ENCODE measurements at regions not wholly inside any gene's neighbourhood (a gene's known extent, or its start where the extent isn't known, plus 50 kb on each side); places are given as distances from the start of the nearest gene placed in this dataset.
"Not testable (repeated sequence)": the region's sequence is repeated elsewhere in the genome, so short reads cannot be mapped to it uniquely, and the experiment has no call there.

DNA sequence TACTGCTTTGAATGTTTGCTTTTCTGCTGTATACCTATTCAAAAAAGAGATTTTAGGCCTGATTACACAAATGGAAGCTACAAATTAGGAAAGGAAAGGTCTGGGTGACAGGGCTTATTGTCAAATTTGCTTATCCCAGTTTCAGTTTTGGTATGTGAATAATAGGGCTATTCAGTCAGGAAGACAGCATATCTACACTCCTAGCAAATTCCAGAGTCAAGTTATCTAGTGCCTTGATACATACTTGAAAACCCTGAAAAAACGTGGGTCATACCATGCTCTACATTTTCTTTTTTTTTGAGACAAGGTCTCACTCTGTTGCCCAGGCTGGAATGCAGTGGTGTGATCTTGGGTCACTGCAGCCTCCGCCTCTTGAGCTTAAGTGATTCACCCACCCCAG is 59.2 kb upstream of the CCDC180 start:
- not testable (repeated sequence) for DNase-seq (ENCODE audit: low read depth in 2 of 3, low spot score in 1 of 3)

DNA sequence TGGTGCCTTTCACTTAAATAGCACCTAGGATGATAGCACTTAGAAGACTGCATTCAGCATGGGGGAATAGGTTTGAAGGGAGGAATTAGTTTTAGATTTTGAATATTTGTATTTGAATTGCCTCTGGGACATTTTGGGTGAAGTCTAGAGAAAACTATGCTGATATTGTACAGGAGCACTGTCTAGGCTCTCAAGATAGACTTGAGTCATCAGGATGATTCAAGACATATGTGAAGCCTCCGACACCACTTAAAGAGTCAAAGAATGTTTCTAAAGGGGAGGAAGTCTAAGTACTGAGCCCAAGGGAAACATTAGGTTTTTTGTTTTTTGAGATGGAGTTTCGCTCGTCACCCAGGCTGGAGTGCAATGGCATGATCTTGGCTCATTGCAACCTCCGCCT is 63.9 kb upstream of the CCDC180 start:
- no peak for DNase-seq (ENCODE audit: low read depth in 2 of 3, low spot score in 1 of 3)

DNA sequence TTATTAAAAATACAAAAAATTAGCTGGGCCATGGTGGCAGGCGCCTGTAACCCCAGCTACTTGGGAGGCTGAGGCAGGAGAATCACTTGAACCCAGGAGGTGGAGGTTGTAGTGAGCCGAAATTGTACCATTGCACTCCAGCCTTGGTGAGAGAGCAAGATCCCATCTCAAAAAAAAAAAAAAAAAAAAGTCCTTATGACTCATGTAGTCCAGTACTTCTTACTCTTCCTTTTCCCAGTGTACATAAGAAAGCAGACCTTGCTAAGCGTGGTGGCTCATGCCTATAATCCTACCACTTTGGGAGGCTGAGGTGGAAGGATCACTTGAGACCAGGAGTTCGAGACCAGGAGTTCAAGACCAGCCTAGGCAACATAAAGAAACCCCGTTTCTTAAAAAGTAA is 66.0 kb upstream of the CCDC180 start:
- not testable (repeated sequence) for DNase-seq (ENCODE audit: low read depth in 2 of 3, low spot score in 1 of 3)

DNA sequence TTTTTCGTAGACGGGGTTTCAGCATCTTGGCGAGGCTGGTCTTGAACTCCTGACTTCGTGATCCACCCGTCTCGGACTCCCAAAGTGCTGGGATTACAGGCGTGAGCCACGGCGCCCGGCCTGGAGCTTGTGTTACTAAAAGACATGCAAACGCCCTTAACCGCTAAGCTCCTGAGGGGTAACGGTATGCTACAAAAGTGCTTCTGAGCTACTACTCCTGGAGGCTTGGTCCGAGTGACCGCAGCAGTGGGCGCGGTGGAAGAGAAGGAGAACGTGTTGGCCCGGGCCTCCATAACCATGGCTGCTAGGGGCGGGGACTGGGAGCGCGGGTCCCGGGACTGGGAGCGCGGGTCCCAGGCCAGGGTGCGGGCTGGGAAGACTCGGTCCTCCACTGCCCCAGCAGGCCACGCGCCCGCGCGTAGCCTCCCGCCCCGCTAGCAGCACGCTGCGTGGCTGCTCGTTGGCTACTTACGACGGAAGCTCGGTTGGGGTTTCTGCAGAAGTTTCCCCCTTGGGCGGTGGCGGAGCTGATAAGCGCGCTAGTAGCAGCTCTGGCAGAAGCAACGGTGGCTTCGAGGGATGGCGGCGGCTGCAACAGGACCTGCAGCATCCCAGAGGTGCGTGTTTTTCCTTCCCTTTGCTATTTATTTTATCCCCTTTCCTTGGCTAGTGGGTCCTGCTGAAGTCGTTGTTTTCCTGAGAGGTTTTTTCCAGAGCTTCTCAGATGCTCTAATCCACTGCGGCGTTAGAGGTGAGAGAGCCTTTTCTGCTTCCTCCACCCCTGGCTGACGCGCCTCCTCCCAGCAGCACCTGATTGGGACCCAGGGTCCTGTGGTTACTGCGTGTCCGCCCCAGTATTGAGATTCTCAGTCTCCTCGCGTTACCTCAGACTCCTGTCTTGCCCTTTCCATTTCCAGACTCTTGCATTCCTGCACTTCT is 69.2 kb upstream of the CCDC180 start:
- peak; percentile 55 to 70 (median 59) for DNase-seq (ENCODE audit: low read depth in 2 of 3, low spot score in 1 of 3)

DNA sequence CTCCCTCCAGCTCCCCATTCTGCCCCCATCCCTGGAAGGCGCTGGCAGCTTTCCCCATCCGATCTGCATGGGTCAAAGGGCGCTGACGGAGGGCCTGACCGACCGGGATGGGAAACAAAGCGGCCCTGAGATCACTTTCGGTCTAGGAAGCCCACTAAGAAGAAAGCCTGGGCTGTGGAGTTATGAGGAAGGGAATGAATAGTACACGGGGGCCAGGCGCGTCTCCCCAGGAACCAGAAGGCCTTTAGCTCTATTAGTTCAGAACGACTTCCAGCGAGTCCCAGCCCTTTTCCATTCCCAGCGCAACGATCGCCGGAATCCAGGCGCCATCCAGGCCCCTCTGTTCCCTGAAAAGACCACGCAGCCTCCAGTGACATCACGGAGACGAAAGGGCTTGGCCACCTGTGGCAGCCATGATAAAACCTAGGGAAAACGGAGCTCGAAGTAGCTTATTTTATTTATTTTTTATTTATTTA is 70.1 kb upstream of the CCDC180 start:
- no peak for DNase-seq (ENCODE audit: low read depth in 2 of 3, low spot score in 1 of 3)

DNA sequence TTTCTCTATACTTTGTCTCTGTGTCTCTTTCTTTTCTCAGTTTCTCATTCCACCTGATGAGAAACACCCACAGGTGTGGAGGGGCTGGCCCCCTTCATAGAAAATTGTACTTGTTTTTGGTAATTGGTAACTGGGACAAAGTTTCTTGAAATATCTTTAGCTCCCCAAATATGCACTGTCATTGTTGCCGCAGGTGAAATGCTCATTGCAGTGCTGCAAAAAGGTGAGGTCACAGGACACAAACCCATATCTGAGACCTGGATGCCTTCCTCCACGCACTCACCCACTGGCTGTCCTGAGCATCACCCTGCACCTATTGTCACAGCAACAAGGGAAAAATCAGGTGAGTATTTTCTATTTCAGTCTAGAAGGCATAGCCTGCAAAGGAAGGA is 74.5 kb upstream of the CCDC180 start:
- not testable (repeated sequence) for DNase-seq (ENCODE audit: low read depth in 2 of 3, low spot score in 1 of 3)

DNA sequence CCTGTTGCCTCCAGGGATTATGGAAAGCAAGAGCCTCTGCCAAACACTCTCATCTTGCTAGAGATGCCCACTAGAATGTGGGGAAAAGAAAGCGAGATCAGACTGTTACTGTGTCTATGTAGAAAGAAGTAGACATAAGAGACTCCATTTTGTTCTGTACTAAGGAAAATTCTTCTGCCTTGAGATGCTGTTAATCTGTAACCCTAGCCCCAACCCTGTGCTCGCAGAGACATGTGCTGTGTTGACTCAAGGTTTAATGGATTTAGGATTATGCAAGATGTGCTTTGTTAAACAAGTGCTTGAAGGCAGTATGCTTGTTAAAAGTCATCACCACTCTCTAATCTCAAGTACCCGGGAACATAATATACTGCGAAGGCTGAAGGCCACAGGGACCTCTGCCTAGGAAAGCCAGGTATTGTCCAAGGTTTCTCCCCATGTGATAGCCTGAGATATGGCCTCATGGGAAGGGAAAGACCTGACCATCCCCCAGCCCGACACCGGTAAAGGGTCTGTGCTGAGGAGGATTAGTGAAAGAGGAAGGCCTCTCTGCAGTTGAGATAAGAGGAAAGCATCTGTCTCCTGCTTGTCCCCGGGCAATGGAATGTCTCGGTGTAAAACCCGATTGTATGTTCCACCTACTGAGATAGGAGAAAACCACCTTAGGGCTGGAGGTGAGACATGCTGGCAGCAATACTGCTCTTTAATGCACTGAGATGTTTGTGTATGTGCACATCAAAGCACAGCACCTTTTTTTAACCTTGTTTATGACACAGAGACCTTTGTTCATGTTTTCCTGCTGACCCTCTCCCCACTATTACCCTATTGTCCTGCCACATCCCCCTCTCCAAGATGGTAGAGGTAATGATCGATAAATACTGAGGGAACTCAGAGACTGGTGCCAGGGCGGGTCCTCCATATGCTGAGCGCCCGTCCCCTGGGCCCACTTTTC is 75.1 kb upstream of the CCDC180 start:
- DNase-seq (ENCODE audit: low read depth in 2 of 3, low spot score in 1 of 3) = not testable (repeated sequence)

DNA sequence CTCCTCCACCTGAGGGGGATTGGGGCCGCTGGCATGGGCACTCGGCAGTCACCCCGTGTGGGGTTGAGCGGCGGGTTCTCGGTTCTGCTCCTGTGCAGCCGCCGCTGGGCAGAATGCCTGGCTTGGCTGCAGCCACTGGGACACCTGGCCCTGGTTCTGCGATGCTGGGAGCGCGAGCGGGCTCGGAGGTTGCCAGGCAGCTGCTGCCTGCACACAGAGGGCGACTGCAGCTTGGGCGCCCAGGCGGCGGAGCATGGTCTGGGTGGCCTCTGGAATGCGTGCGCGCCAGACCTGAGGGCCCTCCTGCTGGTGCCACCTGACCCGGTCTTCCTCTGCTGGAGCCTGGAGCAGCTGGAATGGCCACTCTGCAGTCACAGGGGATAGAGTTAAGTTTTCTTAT is 85.1 kb upstream of the CCDC180 start:
- DNase-seq (ENCODE audit: low read depth in 2 of 3, low spot score in 1 of 3) = not testable (repeated sequence)

DNA sequence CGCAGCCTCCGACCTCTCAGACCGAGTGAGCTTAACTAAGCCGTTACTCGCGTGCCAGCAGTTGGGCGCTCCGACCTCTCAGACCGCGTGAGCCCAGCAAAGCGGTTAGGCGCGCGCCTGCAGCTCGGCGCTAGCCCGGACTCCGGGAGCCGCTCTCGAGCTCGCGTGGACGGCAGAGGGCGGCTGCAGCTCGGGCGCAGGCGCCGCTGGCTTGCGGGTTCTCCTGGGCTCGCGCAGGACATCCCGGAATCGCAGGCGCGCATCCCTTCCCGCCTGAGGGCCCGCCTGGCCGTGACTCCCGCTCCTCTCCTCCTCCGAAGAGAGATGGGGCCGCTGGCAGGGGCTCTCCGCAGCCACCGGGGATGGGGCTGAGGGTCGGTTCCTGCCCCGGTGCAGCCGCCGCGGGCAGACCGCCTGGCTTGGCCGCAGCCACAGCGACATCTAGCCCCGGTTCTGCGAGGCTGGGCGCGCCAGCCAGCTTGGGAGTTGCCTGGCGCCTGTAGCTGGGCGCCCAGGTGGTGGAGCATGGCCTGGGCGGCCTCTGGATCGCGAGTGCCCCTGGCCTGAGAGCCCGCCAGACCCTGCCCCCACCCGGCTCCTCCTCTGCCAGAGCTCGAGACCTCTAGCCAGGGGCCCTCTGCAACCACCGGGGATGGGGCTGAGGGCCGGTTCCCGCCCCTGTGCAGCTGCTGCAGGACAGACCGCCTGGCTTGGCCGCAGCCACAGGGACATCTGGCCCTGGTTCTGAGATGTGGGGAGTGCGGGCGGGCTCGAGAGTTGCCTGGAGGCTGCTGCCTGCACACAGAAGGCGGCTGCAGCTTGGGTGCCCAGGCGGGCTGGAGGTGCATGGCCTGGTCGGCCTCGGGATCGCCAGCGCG is 85.7 kb upstream of the CCDC180 start:
- peak; percentile 21 to 50 (median 35) for DNase-seq (ENCODE audit: low read depth in 2 of 3, low spot score in 1 of 3)

DNA sequence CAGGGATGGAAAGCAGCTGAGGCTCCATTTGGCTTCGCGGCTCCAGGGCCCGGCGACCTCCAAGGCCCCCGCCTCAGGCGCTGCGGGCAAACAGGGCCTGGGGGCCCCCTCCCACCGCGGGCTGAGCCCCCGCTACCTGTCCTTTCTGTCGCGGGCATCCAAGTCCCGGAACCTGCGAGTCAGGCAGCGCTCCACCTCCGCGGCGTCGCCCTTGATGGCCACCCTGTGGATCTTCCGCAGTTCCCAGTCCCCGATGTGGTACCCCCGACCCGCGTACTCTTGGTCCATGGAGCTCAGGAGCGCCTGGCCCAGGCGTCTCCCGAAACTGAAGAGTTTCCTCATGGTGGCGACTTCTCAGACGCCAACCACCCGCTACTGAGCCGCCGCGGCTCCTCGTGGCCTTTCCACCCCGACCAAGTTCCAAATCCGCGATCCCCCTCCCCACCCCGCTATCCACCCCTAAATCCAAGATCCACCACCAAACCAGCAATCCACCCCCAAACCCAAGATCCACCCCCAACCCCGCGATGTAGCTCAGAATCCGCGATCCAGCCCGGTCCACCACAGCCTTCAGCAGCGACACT is 86.5 kb upstream of the CCDC180 start:
- DNase-seq (ENCODE audit: low read depth in 2 of 3, low spot score in 1 of 3) = no peak

DNA sequence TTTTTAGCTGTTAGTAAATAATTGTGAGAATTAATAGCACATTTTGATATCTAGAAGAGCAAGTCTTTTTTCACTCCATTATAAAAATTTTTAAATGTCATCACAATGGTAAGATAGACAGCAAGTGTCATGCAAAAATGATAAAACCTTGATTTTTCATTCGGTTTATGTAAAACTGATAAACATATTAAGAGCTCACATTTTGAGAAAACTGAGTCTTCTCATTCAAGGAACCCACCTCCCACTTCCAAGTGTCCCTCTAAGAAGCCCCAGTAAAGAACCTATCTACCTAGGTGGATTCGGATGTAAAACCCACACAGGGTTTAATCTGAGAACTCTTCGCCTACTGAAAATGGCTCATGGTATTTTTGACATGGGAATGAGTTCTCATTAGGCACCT is 87.1 kb upstream of the CCDC180 start:
- not testable (repeated sequence) for DNase-seq (ENCODE audit: low read depth in 2 of 3, low spot score in 1 of 3)

DNA sequence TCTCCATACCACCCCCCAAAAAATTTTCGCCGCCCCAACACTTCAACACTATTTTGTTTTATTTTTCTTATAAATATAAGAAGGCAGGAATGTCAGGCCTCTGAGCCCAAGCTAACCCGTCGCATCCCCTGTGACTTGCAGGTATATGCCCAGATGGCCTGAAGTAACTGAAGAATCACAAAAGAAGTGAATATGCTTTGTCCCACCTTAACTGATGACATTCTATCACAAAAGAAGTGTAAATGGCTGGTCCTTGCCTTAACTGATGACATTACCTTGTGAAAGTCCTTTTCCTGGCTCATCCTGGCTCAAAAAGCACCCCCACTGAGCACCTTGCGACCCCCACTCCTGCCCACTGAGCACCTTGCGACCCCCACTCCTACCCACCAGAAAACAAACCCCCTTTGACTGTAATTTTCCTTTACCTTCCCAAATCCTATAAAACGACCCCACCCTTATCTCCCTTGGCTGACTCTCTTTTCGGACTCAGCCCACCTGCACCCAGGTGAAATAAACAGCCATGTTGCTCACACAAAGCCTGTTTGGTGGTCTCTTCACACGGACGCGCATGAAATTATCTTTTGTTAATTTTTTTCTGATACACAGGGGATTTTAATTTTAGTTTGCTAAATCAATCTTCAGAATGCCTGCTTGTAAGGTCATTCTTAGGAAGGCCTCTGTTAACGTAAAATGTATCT is 87.9 kb upstream of the CCDC180 start:
- DNase-seq (ENCODE audit: low read depth in 2 of 3, low spot score in 1 of 3) = not testable (repeated sequence)

DNA sequence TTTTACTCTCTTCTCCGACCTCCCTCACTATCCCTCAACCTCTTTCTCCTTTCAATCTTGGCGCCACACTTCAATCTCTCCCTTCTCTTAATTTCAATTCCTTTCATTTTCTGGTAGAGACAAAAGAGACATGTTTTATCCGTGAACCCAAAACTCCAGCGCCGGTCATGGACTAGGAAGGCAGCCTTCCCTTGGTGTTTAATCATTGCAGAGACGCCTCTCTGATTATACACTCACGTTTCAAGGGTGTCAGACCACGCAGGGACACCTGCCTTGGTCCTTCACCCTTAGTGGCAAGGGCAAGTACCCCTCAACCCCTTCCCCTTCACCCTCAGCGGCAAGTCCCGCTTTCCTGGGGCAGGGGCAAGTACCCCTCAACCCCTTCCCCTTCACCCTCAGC is 92.3 kb upstream of the CCDC180 start:
- DNase-seq (ENCODE audit: low read depth in 2 of 3, low spot score in 1 of 3) = not testable (repeated sequence)

DNA sequence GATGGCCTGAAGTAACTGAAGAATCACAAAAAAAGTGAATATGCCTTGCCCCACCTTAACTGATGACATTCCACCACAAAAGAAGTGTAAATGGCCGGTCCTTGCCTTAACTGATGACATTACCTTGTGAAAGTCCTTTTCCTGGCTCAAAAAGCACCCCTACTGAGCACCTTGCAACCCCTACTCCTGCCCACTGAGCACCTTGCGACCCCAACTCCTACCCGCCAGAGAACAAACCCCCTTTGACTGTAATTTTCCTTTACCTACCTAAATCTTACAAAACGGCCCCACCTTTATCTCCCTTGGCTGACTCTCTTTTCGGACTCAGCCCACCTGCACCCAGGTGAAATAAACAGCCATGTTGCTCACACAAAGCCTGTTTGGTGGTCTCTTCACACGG is 92.9 kb upstream of the CCDC180 start:
- not testable (repeated sequence) for DNase-seq (ENCODE audit: low read depth in 2 of 3, low spot score in 1 of 3)

DNA sequence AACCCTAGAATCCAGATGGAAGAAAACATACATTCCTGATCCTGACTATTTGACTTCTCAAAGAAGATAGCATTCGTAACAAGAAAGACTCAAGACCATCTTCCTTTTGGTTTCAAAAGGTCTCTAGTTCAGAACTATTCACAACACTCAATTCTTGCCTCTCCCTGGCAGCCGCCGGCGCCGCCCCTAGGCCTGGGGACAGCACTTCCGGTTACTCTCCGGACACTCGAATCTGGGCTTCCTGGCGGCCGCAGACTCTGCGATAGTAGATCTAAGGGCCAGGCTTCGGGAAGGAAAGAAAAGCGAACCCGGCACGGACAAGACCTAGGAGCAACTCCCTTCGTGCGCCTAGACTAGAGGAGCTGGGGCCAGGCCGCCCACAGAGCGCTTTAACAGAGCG is 107.8 kb upstream of the CCDC180 start:
- not testable (repeated sequence) for DNase-seq (ENCODE audit: low read depth in 2 of 3, low spot score in 1 of 3)

DNA sequence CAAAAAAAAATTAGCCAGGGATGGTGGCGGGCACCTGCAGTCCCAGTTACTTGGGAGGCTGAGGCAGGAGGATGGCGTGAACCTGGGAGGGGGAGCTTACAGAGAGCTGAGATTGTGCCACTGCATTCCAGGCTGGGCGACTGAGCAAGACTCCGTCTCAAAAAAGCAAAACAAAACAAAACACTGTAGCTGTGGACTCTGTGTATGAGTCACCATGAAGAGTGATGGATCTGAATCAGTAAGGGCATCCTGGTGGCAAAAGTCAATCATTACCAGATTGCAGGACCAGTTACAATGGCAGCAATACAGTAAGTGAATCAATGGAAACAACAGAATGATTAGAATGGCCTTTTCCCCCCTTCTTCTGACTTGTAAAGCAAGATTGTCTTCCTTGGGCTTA is 113.7 kb upstream of the CCDC180 start:
- DNase-seq (ENCODE audit: low read depth in 2 of 3, low spot score in 1 of 3) = not testable (repeated sequence)

DNA sequence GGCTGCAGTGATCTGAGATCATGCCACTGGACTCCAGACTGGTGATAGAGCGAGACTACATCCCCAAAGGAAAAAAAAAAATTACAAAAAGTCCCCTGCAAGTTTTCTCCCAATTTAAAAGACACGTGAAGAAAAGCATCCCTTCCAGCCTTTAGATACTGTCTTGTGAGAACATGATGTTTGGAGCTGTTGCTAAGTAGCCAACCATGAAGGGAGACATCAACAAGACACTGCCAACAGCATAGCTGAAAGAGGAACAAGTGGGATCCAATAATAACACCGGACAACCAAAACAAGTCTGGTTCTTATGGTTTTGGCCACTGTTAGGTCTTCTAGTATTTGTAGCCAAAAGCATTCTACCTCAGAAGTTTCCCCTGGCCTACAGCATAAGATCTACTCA is 118.9 kb upstream of the CCDC180 start:
- DNase-seq (ENCODE audit: low read depth in 2 of 3, low spot score in 1 of 3) = no peak

DNA sequence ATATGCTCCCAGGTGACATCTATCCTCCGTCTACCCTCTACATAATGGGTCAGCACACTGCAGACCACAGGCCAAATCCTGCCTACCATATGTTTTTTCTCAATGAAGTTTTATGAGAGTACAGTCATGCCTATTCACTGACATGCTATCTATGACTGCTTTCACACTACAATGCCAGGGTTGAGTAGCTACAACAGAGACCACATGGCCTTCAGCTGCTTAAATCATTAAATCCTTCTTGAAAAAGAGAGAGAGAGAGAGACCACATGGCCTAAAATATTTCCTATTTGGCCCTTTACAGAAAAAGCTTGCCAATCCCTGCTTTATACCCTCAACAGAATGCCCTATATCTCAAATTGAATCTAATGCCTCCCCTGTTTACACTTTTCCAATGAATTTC is 119.8 kb upstream of the CCDC180 start:
- DNase-seq (ENCODE audit: low read depth in 2 of 3, low spot score in 1 of 3) = not testable (repeated sequence)

DNA sequence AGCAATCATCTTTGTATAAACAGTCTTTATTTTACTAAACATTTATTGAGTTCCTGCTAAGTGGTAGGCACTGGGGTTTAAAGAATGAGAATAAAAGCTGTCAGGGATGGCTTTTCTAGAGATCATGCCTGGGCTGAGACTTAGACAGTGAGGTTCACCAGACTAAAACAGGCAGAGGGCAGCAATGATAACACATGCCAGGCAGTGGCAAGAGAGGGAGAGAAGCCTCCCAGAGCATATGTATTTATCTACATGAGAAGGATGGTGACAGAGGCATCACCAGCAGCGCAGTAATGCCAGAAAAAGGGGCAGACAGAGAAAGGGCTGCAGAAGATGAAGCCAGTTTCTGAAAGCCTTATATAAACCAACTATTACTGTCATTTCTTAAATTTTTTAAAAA is 121.0 kb upstream of the CCDC180 start:
- no peak for DNase-seq (ENCODE audit: low read depth in 2 of 3, low spot score in 1 of 3)

DNA sequence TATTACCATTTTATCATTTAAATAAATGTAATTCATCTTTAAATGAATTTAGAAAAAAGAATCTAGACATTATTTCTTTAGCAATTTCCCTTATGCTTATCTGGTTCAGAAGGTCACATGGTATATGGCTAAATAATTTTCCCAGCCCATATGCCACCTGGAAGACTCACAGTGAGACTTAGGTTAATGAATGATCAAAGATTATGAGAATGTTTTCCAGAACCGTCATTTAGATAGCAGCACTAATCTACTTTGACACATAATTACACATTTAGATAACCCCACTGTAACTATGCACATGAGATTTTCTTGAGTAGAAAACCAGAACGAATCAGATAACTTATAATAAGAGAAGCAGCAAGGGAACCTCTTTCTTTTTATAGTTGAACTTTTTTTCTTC is 124.9 kb upstream of the CCDC180 start:
- not testable (repeated sequence) for DNase-seq (ENCODE audit: low read depth in 2 of 3, low spot score in 1 of 3)
